ENCODE measurements at regions not wholly inside any gene's neighbourhood (a gene's known extent, or its start where the extent isn't known, plus 50 kb on each side); places are given as distances from the start of the nearest gene placed in this dataset.

- TF ChIP-seq CTCF (conservative IDR thresholded peaks at IDR 0.05 in 1 of 2, IDR thresholded peaks at IDR 0.05 in 1 of 2; ENCODE audit: extremely low read depth in 1 of 2, insufficient read depth in 1 of 2, low read depth in 1 of 2, low read length in 2 of 2) (no peak), EZH2 (IDR thresholded peaks at IDR 0.05; ENCODE audit: borderline replicate concordance, low read length) (no peak)
Measured at GRCh38 chr9:22911632-22912031, 465.0 kb downstream of the DMRTA1 start.
